ENCODE measurements at regions not wholly inside any gene's neighbourhood (a gene's known extent, or its start where the extent isn't known, plus 50 kb on each side); places are given as distances from the start of the nearest gene placed in this dataset.

DNA sequence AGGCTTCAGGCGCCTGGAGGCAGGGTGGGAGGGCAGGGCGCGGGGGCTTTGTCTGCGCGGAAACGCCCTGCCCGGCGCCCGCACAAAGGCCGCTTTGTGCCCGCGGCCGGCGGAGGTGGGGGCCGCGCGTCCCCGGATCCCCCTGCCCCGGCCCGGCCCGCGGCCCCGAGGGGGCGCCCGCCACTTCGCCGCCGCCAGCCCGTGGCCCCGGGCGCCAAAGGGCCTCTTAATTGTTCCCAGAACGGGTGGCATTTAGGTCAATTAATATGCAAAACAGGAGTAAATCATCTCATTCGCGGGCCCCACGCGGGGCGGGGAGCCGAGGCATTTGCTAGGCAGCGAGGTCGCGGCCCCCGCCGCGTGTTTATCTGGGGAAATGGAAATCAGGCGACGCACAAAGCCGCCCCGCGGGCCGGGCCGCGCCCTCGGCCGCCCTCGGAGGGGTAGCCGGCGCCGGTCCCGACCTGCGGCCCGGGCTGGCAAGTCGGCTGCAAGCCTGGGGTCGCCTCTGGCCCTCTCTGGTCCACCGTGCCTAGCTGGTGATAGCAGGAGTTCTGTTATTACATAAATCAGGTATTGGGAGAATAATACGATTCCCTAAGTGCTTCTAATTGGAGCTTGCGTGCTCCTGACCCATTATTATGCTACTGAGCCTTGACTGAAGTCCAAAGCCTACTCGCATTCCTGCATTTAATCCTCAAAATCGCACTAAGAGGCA, 148.2 kb upstream of the GLI2 start (continued):
- TF ChIP-seq, protein P1, sequence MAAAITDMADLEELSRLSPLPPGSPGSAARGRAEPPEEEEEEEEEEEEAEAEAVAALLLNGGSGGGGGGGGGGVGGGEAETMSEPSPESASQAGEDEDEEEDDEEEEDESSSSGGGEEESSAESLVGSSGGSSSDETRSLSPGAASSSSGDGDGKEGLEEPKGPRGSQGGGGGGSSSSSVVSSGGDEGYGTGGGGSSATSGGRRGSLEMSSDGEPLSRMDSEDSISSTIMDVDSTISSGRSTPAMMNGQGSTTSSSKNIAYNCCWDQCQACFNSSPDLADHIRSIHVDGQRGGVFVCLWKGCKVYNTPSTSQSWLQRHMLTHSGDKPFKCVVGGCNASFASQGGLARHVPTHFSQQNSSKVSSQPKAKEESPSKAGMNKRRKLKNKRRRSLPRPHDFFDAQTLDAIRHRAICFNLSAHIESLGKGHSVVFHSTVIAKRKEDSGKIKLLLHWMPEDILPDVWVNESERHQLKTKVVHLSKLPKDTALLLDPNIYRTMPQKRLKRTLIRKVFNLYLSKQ (tag by site-specific recombination; IDR thresholded peaks at IDR 0.05; ENCODE audit: borderline replicate concordance): no peak
- no peak for TF ChIP-seq ELK4 (IDR thresholded peaks at IDR 0.05; ENCODE audit: borderline replicate concordance, low read depth, low read length)
- no peak for TF ChIP-seq ZNF366 (tag by site-specific recombination; conservative IDR thresholded peaks at IDR 0.05)
- TF ChIP-seq ZNF560 (tag by site-specific recombination; IDR thresholded peaks at IDR 0.05; ENCODE audit: borderline replicate concordance): no peak
- TF ChIP-seq ZNF324 (tag by site-specific recombination; IDR thresholded peaks at IDR 0.05): no peak
- TF ChIP-seq, protein P2, sequence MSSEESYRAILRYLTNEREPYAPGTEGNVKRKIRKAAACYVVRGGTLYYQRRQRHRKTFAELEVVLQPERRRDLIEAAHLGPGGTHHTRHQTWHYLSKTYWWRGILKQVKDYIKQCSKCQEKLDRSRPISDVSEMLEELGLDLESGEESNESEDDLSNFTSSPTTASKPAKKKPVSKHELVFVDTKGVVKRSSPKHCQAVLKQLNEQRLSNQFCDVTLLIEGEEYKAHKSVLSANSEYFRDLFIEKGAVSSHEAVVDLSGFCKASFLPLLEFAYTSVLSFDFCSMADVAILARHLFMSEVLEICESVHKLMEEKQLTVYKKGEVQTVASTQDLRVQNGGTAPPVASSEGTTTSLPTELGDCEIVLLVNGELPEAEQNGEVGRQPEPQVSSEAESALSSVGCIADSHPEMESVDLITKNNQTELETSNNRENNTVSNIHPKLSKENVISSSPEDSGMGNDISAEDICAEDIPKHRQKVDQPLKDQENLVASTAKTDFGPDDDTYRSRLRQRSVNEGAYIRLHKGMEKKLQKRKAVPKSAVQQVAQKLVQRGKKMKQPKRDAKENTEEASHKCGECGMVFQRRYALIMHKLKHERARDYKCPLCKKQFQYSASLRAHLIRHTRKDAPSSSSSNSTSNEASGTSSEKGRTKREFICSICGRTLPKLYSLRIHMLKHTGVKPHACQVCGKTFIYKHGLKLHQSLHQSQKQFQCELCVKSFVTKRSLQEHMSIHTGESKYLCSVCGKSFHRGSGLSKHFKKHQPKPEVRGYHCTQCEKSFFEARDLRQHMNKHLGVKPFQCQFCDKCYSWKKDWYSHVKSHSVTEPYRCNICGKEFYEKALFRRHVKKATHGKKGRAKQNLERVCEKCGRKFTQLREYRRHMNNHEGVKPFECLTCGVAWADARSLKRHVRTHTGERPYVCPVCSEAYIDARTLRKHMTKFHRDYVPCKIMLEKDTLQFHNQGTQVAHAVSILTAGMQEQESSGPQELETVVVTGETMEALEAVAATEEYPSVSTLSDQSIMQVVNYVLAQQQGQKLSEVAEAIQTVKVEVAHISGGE (tag by site-specific recombination; conservative IDR thresholded peaks at IDR 0.05; ENCODE audit: low read depth): no peak

- CTCF ChIA-PET: no interaction called here
- Histone ChIP-seq H3K9me3 (ENCODE audit: control insufficient read depth, insufficient read depth, low read depth, low read length) (no peaks in the 10 kb centered on the region), H3K27ac (ENCODE audit: extremely low read depth, low read depth, low read length) (no peak overlapping the region), H3K4me3 (ENCODE audit: low read depth, low read length) (no peak overlapping the region), H3K36me3 (ENCODE audit: control insufficient read depth in 2 of 2, insufficient read depth in 1 of 2, low read length in 2 of 2) (no peaks in the 10 kb centered on the region), H3K4me1 (ENCODE audit: control insufficient read depth, insufficient read depth, low read length) (no peaks in the 10 kb centered on the region)
- POLR2A ChIA-PET: no interaction called here
- TF ChIP-seq ZNF792 (tag by site-specific recombination; IDR thresholded peaks at IDR 0.05) (no peak), ZNF621 (tag by site-specific recombination; IDR thresholded peaks at IDR 0.05) (no peak), ZNF26 (tag by site-specific recombination; IDR thresholded peaks at IDR 0.05) (no peak), ZSCAN23 (tag by site-specific recombination; IDR thresholded peaks at IDR 0.05) (no peak), ZSCAN30 (tag by site-specific recombination; IDR thresholded peaks at IDR 0.05) (no peak), ZNF366 (tag by site-specific recombination; conservative IDR thresholded peaks at IDR 0.05) (no peak), ZNF335 (tag by site-specific recombination; conservative IDR thresholded peaks at IDR 0.05) (no peak), OSR2 (tag by site-specific recombination; IDR thresholded peaks at IDR 0.05) (no peak), ZNF560 (tag by site-specific recombination; IDR thresholded peaks at IDR 0.05; ENCODE audit: borderline replicate concordance) (no peak), ZNF610 (tag by site-specific recombination; IDR thresholded peaks at IDR 0.05; ENCODE audit: borderline replicate concordance) (no peak), ZFP69B (tag by site-specific recombination; IDR thresholded peaks at IDR 0.05) (no peak), ZNF692 (tag by site-specific recombination; IDR thresholded peaks at IDR 0.05) (no peak), YY2 (tag by site-specific recombination; IDR thresholded peaks at IDR 0.05) (no peak), MYNN (tag by site-specific recombination; IDR thresholded peaks at IDR 0.05; ENCODE audit: borderline replicate concordance) (no peak)
- TF ChIP-seq, protein P3, sequence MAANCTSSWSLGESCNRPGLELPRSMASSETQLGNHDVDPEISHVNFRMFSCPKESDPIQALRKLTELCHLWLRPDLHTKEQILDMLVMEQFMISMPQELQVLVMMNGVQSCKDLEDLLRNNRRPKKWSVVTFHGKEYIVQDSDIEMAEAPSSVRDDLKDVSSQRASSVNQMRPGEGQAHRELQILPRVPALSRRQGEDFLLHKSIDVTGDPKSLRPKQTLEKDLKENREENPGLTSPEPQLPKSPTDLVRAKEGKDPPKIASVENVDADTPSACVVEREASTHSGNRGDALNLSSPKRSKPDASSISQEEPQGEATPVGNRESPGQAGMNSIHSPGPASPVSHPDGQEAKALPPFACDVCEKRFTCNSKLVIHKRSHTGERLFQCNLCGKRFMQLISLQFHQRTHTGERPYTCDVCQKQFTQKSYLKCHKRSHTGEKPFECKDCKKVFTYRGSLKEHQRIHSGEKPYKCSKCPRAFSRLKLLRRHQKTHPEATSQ (tag by site-specific recombination; IDR thresholded peaks at IDR 0.05): no peak
Measured at GRCh38 chr2:120587997-120588336, 147.7 kb upstream of the GLI2 start.
